ENCODE measurements at regions not wholly inside any gene's neighbourhood (a gene's known extent, or its start where the extent isn't known, plus 50 kb on each side); places are given as distances from the start of the nearest gene placed in this dataset.

DNA sequence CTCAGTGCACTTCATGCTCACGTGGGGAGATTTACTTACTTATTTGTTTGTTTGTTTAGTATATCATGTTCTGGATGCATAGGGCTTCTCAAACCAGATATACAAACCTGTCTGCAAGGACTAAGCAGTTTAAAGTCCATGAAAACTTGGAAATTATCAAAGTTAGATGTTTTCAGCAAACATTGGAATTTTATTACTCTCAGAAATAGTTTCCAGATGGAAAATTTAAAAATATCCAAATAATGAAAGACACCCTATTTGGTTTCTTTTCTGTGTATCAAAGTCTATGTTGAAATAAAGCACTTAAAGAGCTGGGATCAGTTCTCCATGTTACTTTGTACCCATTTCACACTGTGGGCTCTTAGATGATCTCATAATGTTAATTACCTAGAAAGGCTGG lies 312.1 kb downstream of the PPP1R2C start:
- DNase-seq (ENCODE audit: low spot score), result no peak
- intact Hi-C loops (cut with DNase I), result no loop called here

DNA sequence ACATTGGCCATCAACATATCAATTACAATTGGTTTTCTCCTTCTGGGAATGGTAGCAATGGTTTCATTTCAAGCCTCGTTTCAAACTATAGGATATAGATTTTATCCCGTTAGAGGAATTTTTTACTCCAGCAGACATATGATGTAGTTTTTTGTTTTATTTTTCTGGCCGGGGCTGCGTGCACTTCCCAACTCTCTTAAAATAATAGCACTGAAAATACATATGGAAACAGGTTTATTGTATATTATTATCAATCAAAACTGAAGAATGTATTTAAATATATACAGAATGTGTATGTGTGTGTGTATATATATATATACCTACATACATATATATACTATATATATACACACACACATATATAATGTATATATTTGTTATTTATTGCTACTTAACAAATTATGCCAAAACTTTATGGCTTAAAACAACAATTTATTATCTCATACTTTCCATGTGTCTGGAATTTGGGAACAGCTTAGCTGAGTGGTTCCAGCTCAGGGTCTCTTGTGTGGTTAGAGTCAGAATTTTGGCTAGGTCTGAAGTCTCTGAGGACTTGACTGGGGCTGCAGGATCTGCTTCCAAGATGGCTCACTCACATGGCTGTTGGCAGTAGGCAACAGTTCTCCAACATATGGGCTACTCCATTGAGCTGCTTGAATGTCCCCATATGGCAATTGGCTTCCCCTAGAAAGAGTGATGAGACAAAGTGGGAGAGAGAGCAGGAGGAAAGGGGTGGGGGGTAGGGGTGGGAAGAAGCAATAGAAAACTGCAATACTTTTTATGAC lies 314.1 kb downstream of the PPP1R2C start:
- intact Hi-C loops (cut with DNase I), result no loop called here
- no peak for DNase-seq (ENCODE audit: low spot score)

DNA sequence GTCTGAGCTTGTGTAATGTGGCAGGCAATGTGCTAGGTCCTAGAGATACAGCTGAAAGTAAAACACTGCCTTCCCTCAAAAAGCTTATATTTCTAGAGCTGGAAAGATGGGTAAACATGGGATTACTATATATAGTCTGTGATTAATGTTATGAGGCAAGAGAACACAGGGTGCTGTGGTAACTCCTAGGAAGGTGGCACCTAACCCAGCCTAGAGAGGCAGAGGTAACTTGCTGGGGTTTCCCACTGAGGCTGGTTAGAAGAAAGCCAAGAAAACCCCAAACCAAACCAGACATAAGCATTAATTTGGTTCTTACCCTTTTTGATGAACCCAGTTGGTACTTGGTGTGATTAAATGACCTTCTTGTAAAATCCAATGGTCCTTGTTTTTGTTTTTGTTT lies 315.0 kb downstream of the PPP1R2C start:
- intact Hi-C loops (cut with DNase I), result no loop called here

DNA sequence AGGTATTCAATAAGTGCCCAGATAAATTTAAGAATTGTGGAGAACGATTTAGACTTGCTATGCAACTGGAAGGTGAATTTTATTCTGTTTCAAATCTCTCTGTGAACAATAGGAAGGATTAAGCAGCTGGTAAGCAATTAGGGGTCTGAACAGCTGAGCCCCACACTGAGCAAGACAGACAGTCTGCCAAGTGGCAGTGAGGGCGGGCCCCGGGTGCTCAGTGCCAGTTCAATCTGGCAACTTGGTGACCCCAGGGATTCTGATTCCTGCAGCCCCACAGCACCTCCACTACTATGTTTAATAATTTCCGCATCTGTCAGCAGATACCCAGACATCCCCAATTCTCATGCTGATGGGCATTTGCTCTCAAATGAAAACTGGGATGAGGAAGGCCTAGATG lies 317.3 kb downstream of the PPP1R2C start:
- intact Hi-C loops (cut with DNase I), result no loop called here
- DNase-seq (ENCODE audit: low spot score), result no peak

More for the DNA sequence above, 315.0 kb downstream of the PPP1R2C start:
- DNase-seq (ENCODE audit: low spot score), result no peak

DNA sequence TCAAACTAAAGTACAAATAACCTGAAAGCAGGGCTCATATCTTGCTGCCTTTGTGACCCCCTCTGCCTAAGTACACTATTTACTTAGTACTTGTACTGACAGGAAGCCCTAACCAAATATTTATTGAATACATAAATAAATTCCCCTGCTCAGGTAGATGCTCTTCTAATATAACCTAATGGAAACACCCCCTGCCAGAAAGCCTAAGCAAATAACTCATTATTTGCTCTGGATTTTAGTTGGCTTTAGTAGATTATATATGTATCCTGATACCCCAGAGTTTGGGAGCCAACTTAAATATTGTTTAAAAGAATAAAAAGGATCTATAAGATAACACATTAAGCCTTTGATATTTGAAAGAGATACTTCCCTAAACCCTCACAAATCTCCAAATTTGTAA lies 318.2 kb downstream of the PPP1R2C start:
- intact Hi-C loops (cut with DNase I), result no loop called here
- DNase-seq (ENCODE audit: low spot score), result no peak

DNA sequence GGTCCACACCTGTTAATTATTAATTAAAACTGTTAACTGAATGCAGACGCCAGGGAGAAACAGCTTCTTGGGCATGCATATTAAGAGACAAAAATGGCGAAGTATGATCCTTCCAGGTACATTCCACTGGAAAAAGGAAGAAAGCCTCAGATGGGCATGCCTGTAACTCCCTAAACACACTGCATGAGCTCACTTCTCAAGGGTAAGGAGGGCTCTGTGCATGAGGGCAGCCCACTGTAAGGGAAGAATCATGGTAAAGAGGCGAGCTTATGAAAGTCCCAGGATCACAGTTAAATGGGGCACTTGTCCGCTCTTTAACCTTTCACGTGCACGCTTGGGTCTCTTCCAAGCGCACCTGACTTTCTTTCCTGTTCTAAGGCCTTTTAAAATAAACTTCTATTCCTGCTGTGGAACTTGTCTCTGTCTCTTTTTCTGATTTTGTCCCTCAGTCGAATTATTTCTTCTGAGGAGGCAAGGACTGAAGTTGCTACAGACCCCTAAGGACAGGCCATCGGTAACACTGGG lies 321.7 kb downstream of the PPP1R2C start:
- intact Hi-C loops (cut with DNase I), result no loop called here

DNA sequence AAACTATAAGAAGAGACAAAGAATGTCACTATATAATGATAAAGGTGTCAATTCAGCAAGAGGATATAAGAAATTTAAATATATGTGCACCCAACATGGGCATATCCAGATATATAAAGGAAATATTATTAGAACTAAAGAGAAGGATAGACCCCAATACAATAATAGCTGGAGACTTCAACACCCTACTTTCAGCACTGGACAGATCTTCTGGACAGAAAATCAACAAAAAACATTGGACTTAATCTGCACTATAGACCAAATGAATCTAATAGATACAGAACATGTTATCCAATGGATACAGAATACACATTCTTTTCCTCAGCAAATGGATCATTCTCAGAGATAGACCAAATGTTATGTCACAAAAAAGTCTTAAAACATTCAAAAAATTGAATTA lies 327.7 kb downstream of the PPP1R2C start:
- intact Hi-C loops (cut with DNase I), result no loop called here

More for the DNA sequence above, 321.7 kb downstream of the PPP1R2C start:
- DNase-seq (ENCODE audit: low spot score), result no peak

DNA sequence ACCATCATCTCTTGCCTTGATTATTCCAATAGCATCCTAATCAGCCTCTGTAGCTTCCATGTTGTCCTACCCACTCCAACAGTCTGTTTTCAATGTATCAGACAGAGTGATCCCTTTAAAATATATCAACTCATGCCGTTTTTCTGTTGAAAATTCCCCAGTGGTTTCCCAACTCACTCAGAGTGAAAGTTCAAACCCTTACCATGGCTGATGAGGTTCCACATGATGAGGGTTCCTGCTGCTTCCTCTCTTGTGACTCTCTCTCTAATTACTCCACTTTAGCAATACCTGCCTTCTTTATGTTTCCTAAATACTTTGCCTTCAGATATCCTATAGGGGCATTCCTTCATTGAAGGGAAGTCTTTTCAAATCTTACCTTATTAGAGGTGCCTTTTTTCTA lies 334.7 kb downstream of the PPP1R2C start:
- intact Hi-C loops (cut with DNase I), result no loop called here
- DNase-seq (ENCODE audit: low spot score), result no peak

More for the DNA sequence above, 327.7 kb downstream of the PPP1R2C start:
- no peak for DNase-seq (ENCODE audit: low spot score)

DNA sequence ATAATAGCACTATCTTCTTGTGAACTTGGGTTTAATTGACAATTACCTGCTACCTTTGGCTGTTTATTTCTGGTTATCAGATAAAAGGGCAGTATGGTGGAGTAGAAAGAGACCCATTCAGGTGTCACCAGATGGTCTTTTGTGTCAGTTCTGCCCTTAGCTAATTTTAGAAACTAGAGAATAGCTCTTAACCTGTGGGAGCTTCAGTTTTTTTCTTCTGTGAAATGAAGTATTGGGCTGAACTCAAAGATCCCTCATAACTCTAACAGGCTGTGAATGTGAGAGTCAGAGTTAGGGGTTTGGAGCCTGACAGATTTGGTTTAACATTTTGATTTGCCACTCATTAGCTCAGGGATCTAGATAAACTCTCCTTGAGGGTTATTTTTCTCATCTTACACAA lies 335.2 kb downstream of the PPP1R2C start:
- intact Hi-C loops (cut with DNase I), result no loop called here
- no peak for DNase-seq (ENCODE audit: low spot score)

DNA sequence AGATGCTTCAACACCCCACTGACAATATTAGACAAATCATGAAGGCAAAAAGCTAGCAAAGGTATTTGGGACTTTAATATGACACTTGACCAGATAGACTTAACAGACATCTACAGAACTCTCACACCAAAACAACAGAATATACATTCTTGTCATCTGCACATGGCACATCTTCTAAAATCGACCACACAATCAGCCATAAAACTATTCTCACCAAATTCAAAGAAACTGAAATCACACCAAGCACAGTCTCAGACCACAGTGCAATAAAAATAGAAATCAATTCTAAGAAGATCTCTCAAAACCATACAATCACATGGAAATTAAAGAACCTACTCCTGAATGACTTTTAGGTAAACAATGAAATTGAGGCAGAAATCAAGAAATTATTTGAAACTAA lies 340.8 kb downstream of the PPP1R2C start:
- no peak for DNase-seq (ENCODE audit: low spot score)
- intact Hi-C loops (cut with DNase I), result no loop called here

DNA sequence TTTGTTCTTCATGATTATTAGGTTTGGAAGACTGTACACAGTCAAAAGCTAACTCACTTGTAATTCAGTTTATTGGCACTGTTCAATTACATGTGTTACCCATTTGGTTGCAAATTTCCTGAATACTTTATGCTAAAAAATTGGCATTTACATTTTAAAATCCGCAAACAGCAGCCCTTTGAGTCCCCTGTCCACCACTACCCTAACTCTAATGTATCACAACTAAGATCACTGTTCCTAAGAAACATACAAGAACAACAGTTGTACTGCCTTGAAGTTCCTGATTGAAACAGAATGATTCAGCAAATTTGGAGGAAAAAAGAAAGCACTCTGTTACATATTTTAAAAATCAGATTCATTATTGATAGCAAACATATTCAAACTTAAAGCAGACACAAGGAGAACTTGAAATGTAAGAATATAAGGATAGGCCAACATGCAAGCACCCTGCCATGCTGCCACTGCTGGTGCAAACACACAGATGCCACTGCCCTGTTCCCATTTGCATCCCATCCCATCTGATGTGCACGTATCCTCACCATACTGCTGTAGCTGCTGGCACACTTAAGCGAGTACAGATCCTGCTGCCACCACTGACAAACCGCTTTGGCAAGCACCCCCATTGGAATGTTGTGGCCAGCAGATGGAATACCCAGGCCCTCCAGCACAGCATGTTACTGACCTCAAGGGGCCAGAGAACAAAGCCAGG lies 343.4 kb downstream of the PPP1R2C start:
- DNase-seq (ENCODE audit: low spot score), result no peak
- intact Hi-C loops (cut with DNase I), result no loop called here

DNA sequence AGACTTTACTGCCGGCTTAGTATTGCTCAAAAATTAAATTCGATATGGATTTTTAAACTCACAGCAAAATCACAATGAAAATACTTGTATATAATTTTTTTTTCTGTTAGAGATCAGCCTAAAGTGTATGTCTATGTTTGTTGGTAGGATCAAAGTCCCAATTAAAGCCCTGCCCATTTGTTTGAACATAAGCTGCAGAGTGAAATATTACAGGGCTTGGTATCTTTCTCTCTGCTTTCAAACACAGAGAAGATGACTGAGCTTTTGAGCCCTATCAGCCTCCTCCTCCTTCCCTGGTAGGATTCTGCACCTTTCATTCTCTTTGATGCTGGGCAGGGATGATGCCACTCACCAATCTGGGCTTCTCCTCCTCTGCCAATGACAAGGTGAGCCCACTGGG lies 345.4 kb downstream of the PPP1R2C start:
- no peak for DNase-seq (ENCODE audit: low spot score)
- intact Hi-C loops (cut with DNase I), result no loop called here

DNA sequence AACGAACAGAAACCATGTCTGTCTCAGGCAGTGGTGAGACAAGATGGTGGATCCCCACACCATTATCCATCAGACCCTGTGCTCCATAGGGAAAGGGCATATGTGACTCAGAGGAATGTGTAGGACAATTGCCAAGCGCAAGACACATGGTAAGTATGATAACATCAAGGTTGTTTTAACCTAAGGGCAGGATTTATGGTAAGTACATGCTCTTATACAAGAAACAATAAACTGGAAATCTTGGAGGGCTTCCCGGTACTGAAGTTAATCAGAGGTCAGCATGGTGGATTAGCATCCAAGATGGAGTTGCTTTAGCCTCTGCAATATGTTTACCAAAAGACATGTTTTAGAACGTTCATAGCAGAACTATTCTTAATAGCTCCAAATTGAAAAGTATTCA lies 355.0 kb downstream of the PPP1R2C start:
- DNase-seq (ENCODE audit: low spot score), result no peak
- intact Hi-C loops (cut with DNase I), result no loop called here

DNA sequence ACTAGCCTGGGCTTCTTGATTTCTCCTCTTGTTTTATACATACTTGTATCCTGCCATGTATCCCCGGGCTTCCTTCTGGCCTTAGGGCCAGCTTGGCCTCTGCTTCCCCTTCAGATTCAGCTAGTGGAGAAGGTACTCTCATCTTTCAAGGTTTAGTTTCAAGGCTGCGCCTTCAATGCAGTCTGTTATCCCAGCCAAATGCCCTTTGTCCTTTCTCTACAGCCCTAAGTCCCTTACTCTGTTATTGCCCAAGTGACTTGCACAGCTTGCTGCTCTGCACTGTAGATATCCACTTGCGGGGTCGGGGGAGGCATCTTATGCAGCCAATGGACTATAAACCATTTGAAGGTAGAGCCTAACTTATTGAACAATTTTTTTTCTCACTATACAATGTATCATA lies 357.5 kb downstream of the PPP1R2C start:
- no peak for DNase-seq (ENCODE audit: low spot score)
- intact Hi-C loops (cut with DNase I), result no loop called here

DNA sequence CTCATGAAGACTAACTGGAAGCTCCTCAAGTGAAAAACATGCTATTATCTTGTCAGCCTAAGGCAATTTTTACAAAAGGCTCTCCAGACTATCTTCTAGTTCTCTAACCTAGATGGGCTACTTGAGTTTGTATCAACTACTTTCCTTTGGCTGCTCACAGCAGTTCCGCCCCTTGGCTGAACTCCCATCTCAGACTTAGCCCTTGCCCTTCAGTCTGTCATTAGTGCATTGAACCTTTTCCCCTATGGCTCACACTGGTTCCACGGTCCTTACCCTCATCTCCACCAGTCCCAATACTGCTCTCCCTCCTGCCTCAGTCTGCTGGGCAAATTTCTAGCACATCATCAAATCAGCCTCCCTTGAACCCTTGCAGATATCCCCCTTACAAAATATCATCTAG lies 362.3 kb downstream of the PPP1R2C start:
- intact Hi-C loops (cut with DNase I), result no loop called here
- DNase-seq (ENCODE audit: low spot score), result no peak

DNA sequence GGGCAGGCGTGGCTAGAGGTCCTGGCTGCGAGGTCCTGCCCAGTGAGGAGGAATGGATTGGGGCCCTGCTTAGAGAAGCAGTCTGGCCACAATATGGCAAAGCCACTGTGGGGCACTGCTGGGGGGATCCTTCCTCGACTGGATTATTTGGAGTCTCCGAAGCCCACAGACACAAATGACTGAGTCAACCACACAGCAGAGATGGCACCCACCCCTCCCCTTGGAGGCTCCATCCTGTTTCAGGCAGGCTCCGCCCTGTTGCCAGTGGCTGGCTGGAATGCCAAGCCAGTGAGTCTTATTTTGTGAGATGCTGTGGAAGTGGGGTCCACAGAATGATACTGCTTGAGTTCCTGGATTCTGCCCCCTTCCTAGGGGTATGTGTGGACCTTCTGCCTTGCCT lies 363.9 kb downstream of the PPP1R2C start:
- DNase-seq (ENCODE audit: low spot score), result no peak
- intact Hi-C loops (cut with DNase I), result no loop called here

DNA sequence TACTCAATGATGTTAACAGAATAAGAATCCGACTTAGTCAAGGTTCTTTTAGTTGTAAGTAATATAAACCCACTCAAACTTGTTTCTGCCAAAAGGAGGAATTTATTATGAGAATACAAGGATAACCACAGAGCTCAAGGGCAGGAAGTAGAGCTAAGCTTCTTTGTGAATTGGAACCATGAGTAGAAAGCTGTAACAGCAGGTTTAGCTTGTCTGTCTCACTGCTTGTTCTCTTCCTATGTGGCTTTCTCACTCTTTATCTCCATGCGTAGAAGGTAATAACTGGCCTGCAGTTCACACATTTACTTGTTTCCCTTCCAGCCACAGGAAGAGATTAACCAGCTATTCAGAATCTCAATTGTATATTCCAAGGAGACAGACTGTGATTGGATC lies 378.3 kb downstream of the PPP1R2C start:
- intact Hi-C loops (cut with DNase I), result no loop called here
- DNase-seq (ENCODE audit: low spot score), result no peak

DNA sequence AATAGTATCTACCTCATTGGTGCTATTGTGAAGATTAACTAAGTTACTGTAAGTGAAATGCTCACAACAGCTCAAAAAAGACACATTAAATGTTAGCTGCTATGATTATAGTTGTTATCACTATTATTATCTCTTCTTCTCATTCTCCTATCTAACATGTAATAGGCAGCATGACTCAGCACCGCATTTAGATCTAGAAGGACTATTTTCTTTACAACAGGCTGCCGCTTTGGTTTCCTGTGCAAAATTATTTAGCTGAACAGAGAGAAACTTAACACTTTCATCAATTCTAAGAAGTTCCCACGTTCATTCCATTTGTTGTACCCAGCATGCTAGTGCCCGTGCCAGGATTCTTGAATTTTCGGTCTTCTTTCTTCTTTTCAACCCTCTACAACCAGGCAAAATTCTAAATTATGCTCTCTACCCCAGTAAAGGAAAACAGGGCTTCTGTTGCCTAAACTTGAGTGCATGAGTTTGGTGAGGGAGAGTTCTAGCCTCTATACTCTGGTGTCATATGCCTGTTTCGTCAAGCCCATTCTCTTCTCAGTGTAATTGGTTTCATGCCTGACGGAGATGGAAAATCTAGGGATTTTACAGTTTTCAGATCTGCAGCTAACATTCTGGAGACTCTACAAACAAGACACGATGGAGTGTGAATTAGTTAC lies 378.9 kb downstream of the PPP1R2C start:
- DNase-seq (ENCODE audit: low spot score), result no peak
- intact Hi-C loops (cut with DNase I), result no loop called here

DNA sequence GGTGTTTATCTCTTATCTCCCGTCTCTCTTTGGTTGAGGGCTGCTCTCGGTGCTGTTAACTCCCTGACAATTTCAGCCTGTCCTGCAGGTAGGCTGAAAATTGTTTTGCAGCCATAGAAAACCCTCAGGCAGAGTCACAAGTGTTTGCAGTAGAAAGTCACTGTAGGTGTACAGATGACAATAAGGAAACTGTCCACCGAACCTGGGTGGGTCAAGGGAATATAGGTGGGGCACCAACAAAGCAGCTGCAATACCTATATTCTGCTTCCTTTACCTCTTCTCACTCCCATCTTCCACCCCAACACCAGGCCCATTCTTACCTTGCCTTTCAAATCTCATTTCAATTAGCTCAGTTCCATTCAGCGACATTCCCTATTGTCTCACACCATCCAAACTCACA lies 381.8 kb downstream of the PPP1R2C start:
- intact Hi-C loops (cut with DNase I), result no loop called here
- no peak for DNase-seq (ENCODE audit: low spot score)

DNA sequence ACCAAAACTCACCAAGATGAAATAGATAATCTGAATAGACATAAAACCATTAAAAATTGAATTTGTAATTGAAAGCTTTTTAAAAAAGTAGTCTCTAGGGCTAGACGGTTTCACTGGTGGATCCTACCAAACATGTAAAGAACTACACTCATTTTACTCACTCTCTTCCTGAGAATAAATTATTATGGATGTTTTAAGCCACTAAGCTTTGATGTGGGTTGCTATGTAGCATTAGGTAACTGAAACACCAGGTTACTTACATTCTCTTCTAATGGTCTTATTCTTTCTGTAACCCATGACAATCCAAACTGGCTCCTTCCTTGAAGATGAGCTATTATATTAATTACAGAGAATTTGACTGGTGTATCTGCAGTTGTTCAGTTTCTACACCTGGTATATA lies 385.1 kb downstream of the PPP1R2C start:
- intact Hi-C loops (cut with DNase I), result no loop called here
- no peak for DNase-seq (ENCODE audit: low spot score)
